Bronchial epithelial cell (primary cell): ENCODE measurements at regions not wholly inside any gene's neighbourhood (a gene's known extent, or its start where the extent isn't known, plus 50 kb on each side); places are given as distances from the start of the nearest gene placed in this dataset.

Experiments
- DNase-seq: peaks from one replicate; pipeline ENCODE4 v3.0.0-alpha.2; 2010; ENCODE audit warnings: low read depth
- FAIRE-seq: peaks from 2 replicates; lab custom pipeline; 2011; peaks lifted over from hg19 to GRCh38; lab: Jason Lieb, UNC
- H3K27me3 ChIP-seq: 2 replicates; pipeline ENCODE4 v1.5.1; 2011; ENCODE audit warnings: low read length; ENCODE audit not compliant: control insufficient read depth, insufficient read depth
- H3K36me3 ChIP-seq: 2 replicates; pipeline ENCODE4 v1.5.1; 2011; ENCODE audit warnings: low read length; ENCODE audit not compliant: control insufficient read depth, insufficient read depth
- H3K4me3 ChIP-seq: 2 replicates; pipeline ENCODE4 v1.5.1; 2011; ENCODE audit warnings: mild to moderate bottlenecking, low read depth, low read length, control low read depth
- CTCF ChIP-seq: IDR thresholded peaks from 2 replicates; pipeline ENCODE4 v1.5.1; 2011; ENCODE audit warnings: mild to moderate bottlenecking, moderate library complexity, low read length, control low read depth, inconsistent platforms; ENCODE audit not compliant: insufficient read depth, severe bottlenecking

- no peak overlapping the region for H3K4me3 ChIP-seq
- FAIRE-seq: peak; percentile 94
- H3K36me3 ChIP-seq: no peaks in the 10 kb centered on the region
- peak; percentile 94 for DNase-seq
- H3K27me3 ChIP-seq: no peaks in the 10 kb centered on the region
- TF ChIP-seq CTCF: no peak
Measured at GRCh38 chr2:62344472-62344871, 148.6 kb downstream of the B3GNT2 start.

GRCh38 chr2:62343636-62344337, 147.9 kb downstream of the B3GNT2 start:
- DNase-seq: peak; percentile 17
- FAIRE-seq: no peak
- Histone ChIP-seq H3K27me3 (no peaks in the 10 kb centered on the region), H3K4me3 (no peak overlapping the region), H3K36me3 (no peaks in the 10 kb centered on the region)
- TF ChIP-seq CTCF: no peak

GRCh38 chr2:62343206-62343605, 147.3 kb downstream of the B3GNT2 start:
- DNase-seq (no peak), FAIRE-seq (no peak)
- H3K36me3 ChIP-seq: no peaks in the 10 kb centered on the region
- no peak for TF ChIP-seq CTCF
- no peaks in the 10 kb centered on the region for H3K27me3 ChIP-seq
- no peak overlapping the region for H3K4me3 ChIP-seq

GRCh38 chr2:62340994-62341484, 145.1 kb downstream of the B3GNT2 start:
- H3K36me3 ChIP-seq: no peaks in the 10 kb centered on the region
- H3K27me3 ChIP-seq: no peaks in the 10 kb centered on the region
- no peak for TF ChIP-seq CTCF
- FAIRE-seq (no peak), DNase-seq (peak; percentile 38)
- H3K4me3 ChIP-seq: no peak overlapping the region

GRCh38 chr2:62339837-62340236, 143.9 kb downstream of the B3GNT2 start:
- H3K27me3 ChIP-seq: no peaks in the 10 kb centered on the region
- DNase-seq (no peak), FAIRE-seq (no peak)
- no peaks in the 10 kb centered on the region for H3K36me3 ChIP-seq
- no peak overlapping the region for H3K4me3 ChIP-seq
- TF ChIP-seq CTCF: no peak

- H3K36me3 ChIP-seq: no peaks in the 10 kb centered on the region
- FAIRE-seq (no peak), DNase-seq (no peak)
- no peak overlapping the region for H3K4me3 ChIP-seq
- TF ChIP-seq CTCF: no peak
- H3K27me3 ChIP-seq: no peaks in the 10 kb centered on the region
Measured at GRCh38 chr2:62339413-62339812, 143.5 kb downstream of the B3GNT2 start.
